Activated naive CD8-positive, alpha-beta T cell treated with anti-CD3 and anti-CD28 coated beads, Interleukin-2, amount 10 ng/mL, durations not matched to agents 7 days and 5 days (primary cell): ENCODE measurements at regions not wholly inside any gene's neighbourhood (a gene's known extent, or its start where the extent isn't known, plus 50 kb on each side); places are given as distances from the start of the nearest gene placed in this dataset.

Source experiments
- ATAC-seq: fragments of 150-1000 bp; cut with Tn5 transposase; one replicate; pipeline ENCODE4 v1.10.0; 2021; ENCODE audit warnings: low read depth, moderate library complexity
- POLR2A ChIA-PET: fragments of 350-600 bp; sonication (Branson Sonifier 250); formaldehyde crosslinking; loops from one replicate; lab custom pipeline; 2021; ENCODE audit warnings: antibody characterized with exemption; lab: Charles Lee
- DNase-seq: peaks from one replicate; pipeline ENCODE4 v3.0.0; 2021
- H3K27ac Mint-ChIP-seq: one replicate; pipeline ENCODE4 v1.8.0; 2022; ENCODE audit warnings: mild to moderate bottlenecking, mixed read lengths
- H3K27me3 Mint-ChIP-seq: one replicate; pipeline ENCODE4 v1.8.0; 2022; ENCODE audit warnings: mild to moderate bottlenecking, moderate library complexity, mixed read lengths
- H3K36me3 Mint-ChIP-seq: one replicate; pipeline ENCODE4 v1.8.0; 2021; ENCODE audit warnings: mild to moderate bottlenecking, mixed read lengths
- H3K4me1 Mint-ChIP-seq: one replicate; pipeline ENCODE4 v1.8.0; 2021; ENCODE audit warnings: mixed read lengths
- H3K4me3 Mint-ChIP-seq: one replicate; pipeline ENCODE4 v1.8.0; 2022; ENCODE audit warnings: mild to moderate bottlenecking, moderate library complexity, mixed read lengths
- H3K9me3 Mint-ChIP-seq: one replicate; pipeline ENCODE4 v1.8.0; 2021; ENCODE audit warnings: mixed read lengths

GRCh38 chr16:79765901-79766394, 165.4 kb upstream of the MAF start:
- POLR2A ChIA-PET, result no interaction called here
- Mint-ChIP-seq H3K36me3 (no peaks in the 10 kb centered on the region), H3K27ac (no peak overlapping the region), H3K4me1 (peaks cover 8% of the 10 kb centered on the region), H3K9me3 (no peaks in the 10 kb centered on the region), H3K4me3 (no peak overlapping the region), H3K27me3 (peaks cover 18% of the 10 kb centered on the region)
- DNase-seq (no peak), ATAC-seq (no peak)

- DNase-seq (no peak), ATAC-seq (no peak)
- Mint-ChIP-seq H3K4me1 (peaks cover 3% of the 10 kb centered on the region), H3K36me3 (no peaks in the 10 kb centered on the region), H3K4me3 (no peak overlapping the region), H3K9me3 (no peaks in the 10 kb centered on the region), H3K27me3 (peaks cover 13% of the 10 kb centered on the region), H3K27ac (no peak overlapping the region)
- POLR2A ChIA-PET, result no interaction called here
Measured at GRCh38 chr16:79765431-79765830, 164.9 kb upstream of the MAF start.

- Mint-ChIP-seq H3K9me3 (no peaks in the 10 kb centered on the region), H3K4me3 (no peak overlapping the region), H3K36me3 (no peaks in the 10 kb centered on the region), H3K27me3 (peaks cover 13% of the 10 kb centered on the region), H3K4me1 (no peaks in the 10 kb centered on the region), H3K27ac (no peak overlapping the region)
- POLR2A ChIA-PET, result no interaction called here
- DNase-seq (no peak), ATAC-seq (no peak)
Measured at GRCh38 chr16:79764415-79765110, 164.0 kb upstream of the MAF start.

GRCh38 chr16:79762217-79762616, 161.7 kb upstream of the MAF start:
- no peaks in the 10 kb centered on the region for H3K36me3 Mint-ChIP-seq
- DNase-seq, result no peak
- H3K4me1 Mint-ChIP-seq, result no peaks in the 10 kb centered on the region
- no peak for ATAC-seq
- POLR2A ChIA-PET, result no interaction called here
- peaks cover 13% of the 10 kb centered on the region for H3K27me3 Mint-ChIP-seq
- H3K9me3 Mint-ChIP-seq, result no peaks in the 10 kb centered on the region
- no peak overlapping the region for H3K4me3 Mint-ChIP-seq
- no peak overlapping the region for H3K27ac Mint-ChIP-seq

GRCh38 chr16:79758615-79759346, 158.2 kb upstream of the MAF start:
- Mint-ChIP-seq H3K36me3 (no peaks in the 10 kb centered on the region), H3K27me3 (peaks cover 2% of the 10 kb centered on the region), H3K4me3 (no peak overlapping the region), H3K9me3 (peaks cover 1% of the 10 kb centered on the region), H3K4me1 (peaks cover 3% of the 10 kb centered on the region), H3K27ac (no peak overlapping the region)
- no peak for DNase-seq
- ATAC-seq, result no peak
- POLR2A ChIA-PET, result no interaction called here

GRCh38 chr16:79757968-79758367, 157.4 kb upstream of the MAF start:
- Mint-ChIP-seq H3K27me3 (peaks cover 2% of the 10 kb centered on the region), H3K36me3 (no peaks in the 10 kb centered on the region), H3K4me3 (no peak overlapping the region), H3K4me1 (peaks cover 3% of the 10 kb centered on the region), H3K9me3 (peaks cover 1% of the 10 kb centered on the region), H3K27ac (no peak overlapping the region)
- ATAC-seq (no peak), DNase-seq (no peak)
- POLR2A ChIA-PET, result no interaction called here

GRCh38 chr16:79757163-79757562, 156.6 kb upstream of the MAF start:
- Mint-ChIP-seq H3K4me3 (no peak overlapping the region), H3K27ac (no peak overlapping the region), H3K36me3 (no peaks in the 10 kb centered on the region), H3K4me1 (peaks cover 3% of the 10 kb centered on the region), H3K9me3 (peaks cover 1% of the 10 kb centered on the region), H3K27me3 (no peaks in the 10 kb centered on the region)
- ATAC-seq (no peak), DNase-seq (no peak)
- POLR2A ChIA-PET, result no interaction called here

GRCh38 chr16:79756571-79756970, 156.0 kb upstream of the MAF start:
- no peak for ATAC-seq
- Mint-ChIP-seq H3K4me3 (no peak overlapping the region), H3K36me3 (no peaks in the 10 kb centered on the region), H3K9me3 (peaks cover 1% of the 10 kb centered on the region), H3K4me1 (peaks cover 3% of the 10 kb centered on the region), H3K27me3 (no peaks in the 10 kb centered on the region), H3K27ac (no peak overlapping the region)
- DNase-seq, result no peak
- POLR2A ChIA-PET, result no interaction called here

GRCh38 chr16:79754501-79754900, 154.0 kb upstream of the MAF start:
- ATAC-seq (no peak), DNase-seq (no peak)
- Mint-ChIP-seq H3K9me3 (peaks cover 1% of the 10 kb centered on the region), H3K27me3 (no peaks in the 10 kb centered on the region), H3K4me1 (peaks cover 3% of the 10 kb centered on the region), H3K27ac (no peak overlapping the region), H3K36me3 (no peaks in the 10 kb centered on the region), H3K4me3 (no peak overlapping the region)
- POLR2A ChIA-PET, result no interaction called here

- Mint-ChIP-seq H3K9me3 (peaks cover 1% of the 10 kb centered on the region), H3K27me3 (no peaks in the 10 kb centered on the region), H3K4me1 (peaks cover 3% of the 10 kb centered on the region), H3K27ac (no peak overlapping the region), H3K4me3 (no peak overlapping the region), H3K36me3 (no peaks in the 10 kb centered on the region)
- no peak for ATAC-seq
- POLR2A ChIA-PET, result no interaction called here
- DNase-seq, result no peak
Measured at GRCh38 chr16:79754081-79754480, 153.5 kb upstream of the MAF start.

GRCh38 chr16:79753286-79753685, 152.7 kb upstream of the MAF start:
- no peaks in the 10 kb centered on the region for H3K27me3 Mint-ChIP-seq
- DNase-seq (no peak), ATAC-seq (no peak)
- H3K4me3 Mint-ChIP-seq, result no peak overlapping the region
- H3K9me3 Mint-ChIP-seq, result peaks cover 1% of the 10 kb centered on the region
- H3K36me3 Mint-ChIP-seq, result no peaks in the 10 kb centered on the region
- POLR2A ChIA-PET, result no interaction called here
- peaks cover 3% of the 10 kb centered on the region for H3K4me1 Mint-ChIP-seq
- H3K27ac Mint-ChIP-seq, result no peak overlapping the region

- DNase-seq (no peak), ATAC-seq (no peak)
- Mint-ChIP-seq H3K9me3 (peaks cover 1% of the 10 kb centered on the region), H3K27me3 (no peaks in the 10 kb centered on the region), H3K27ac (no peak overlapping the region), H3K4me3 (no peak overlapping the region), H3K4me1 (peaks cover 3% of the 10 kb centered on the region), H3K36me3 (no peaks in the 10 kb centered on the region)
- POLR2A ChIA-PET, result no interaction called here
Measured at GRCh38 chr16:79752396-79752795, 151.9 kb upstream of the MAF start.

- Mint-ChIP-seq H3K27me3 (peaks cover 2% of the 10 kb centered on the region), H3K27ac (no peak overlapping the region)
- ATAC-seq, result no peak
Measured at GRCh38 chr16:79751471-79752184, 151.1 kb upstream of the MAF start.

More at GRCh38 chr16:79751471-79752184, 151.1 kb upstream of the MAF start:
- no peaks in the 10 kb centered on the region for H3K36me3 Mint-ChIP-seq
- no peak for DNase-seq
- H3K9me3 Mint-ChIP-seq, result no peaks in the 10 kb centered on the region
- H3K4me3 Mint-ChIP-seq, result no peak overlapping the region
- H3K4me1 Mint-ChIP-seq, result peaks cover 3% of the 10 kb centered on the region
- POLR2A ChIA-PET, result no interaction called here
